ENCODE measurements at regions not wholly inside any gene's neighbourhood (a gene's known extent, or its start where the extent isn't known, plus 50 kb on each side); places are given as distances from the start of the nearest gene placed in this dataset.
A peak's percentile ranks its signal among the peaks of the same experiment; 100 is the strongest.

DNA sequence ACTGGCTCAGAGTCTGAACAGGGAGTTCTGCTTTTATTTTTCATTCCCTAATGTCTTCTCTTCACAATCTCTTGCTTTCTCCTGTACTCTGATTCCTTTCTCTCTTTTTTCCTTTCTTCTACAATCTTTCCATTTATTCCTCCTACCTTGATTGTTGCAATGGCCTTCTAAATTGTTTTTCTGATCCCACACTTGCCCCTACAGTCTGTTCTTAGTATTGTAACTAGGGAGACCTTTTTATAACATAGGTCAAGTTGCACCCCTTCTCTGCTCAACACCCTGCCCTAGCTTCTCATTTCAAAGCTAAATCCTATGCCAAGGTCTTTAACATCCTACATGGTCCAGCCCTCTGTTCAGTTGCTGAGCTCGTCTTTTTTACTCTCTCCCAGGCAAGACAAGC, 277.9 kb downstream of the GBA3 start:
- no peak for TF ChIP-seq CEBPZ (IDR thresholded peaks at IDR 0.05; ENCODE audit: low read length)
- no peak for TF ChIP-seq TAF15 (IDR thresholded peaks at IDR 0.05; ENCODE audit: low read depth, low read length, poor library complexity, severe bottlenecking)
- POLR2A ChIA-PET, result no interaction called here
- CTCF ChIA-PET (ENCODE audit: low intra/inter-chr PET ratio, low total read pairs), result no interaction called here
- Histone ChIP-seq H3K79me2 (ENCODE audit: insufficient read depth, low read length) (no peaks in the 10 kb centered on the region), H4K20me1 (ENCODE audit: insufficient read depth, low read length) (no peaks in the 10 kb centered on the region), H3K9me3 (ENCODE audit: low read length) (peaks cover 60% of the 10 kb centered on the region), H3K36me3 (replicated peaks in 1 of 2; ENCODE audit: control insufficient read depth in 1 of 2, insufficient read depth in 2 of 2, low read length in 2 of 2) (no peaks in the 10 kb centered on the region), H2AFZ (ENCODE audit: low read length) (no peak overlapping the region), H3K4me1 (ENCODE audit: insufficient read depth, low read length) (no peaks in the 10 kb centered on the region), H3K27me3 (ENCODE audit: control insufficient read depth in 1 of 2, insufficient read depth in 2 of 2, low read length in 2 of 2) (no peaks in the 10 kb centered on the region), H3K9ac (ENCODE audit: insufficient read depth, low read depth, low read length) (no peak overlapping the region), H3K27ac (ENCODE audit: extremely low read length, insufficient read depth, low read length) (no peak overlapping the region), H3K4me3 (replicated peaks in 1 of 3; ENCODE audit: insufficient read depth in 1 of 3, low read depth in 2 of 3, low read length in 3 of 3) (no peak overlapping the region), H3K4me2 (ENCODE audit: low read depth, low read length) (no peak overlapping the region)
- ATAC-seq (no peak), FAIRE-seq (no peak), DNase-seq (ENCODE audit: low spot score) (no peak)
- WGBS (ENCODE audit: low lambda C conversion rate), result 0% methylated on average over 1 of the region's 1 CpG
- in situ Hi-C loops (cut with HindIII; ENCODE audit: extremely low pct_ligation_motif_present, low pct_unique_long_range_greater_than_20kb) (no loop called here), intact Hi-C loops (cut with micrococcal nuclease; ENCODE audit: unreplicated experiment) (no loop called here)
- BruUV-seq (replicated peaks), result no TSS peak

DNA sequence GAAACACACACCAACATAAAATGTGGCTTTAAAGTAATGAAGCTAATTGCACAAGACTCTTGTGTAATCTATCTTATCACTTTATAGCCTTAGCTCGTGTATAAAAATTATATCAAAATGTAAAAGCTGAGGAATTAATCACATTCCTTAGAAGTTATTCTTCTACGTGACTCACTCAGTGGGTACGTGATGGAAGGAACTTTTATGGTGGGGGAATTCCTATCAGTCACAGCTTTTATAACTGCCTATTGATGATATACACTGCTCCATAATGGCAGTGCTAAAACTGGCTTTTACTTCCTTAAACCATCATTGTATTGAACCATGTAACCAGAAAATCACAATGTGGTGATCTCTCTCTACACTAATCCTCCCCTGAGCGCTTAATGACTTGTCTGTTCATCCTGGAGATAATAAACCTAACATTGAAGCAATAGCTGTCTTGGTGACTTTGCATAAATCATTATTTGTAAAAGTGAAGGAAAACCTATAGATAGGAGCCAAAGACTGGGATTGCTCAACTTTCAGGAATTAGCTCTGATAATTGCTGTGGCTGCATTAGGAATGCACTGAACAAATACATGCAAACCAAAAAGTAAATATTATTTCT, 276.7 kb downstream of the GBA3 start:
- H3K79me2 ChIP-seq (ENCODE audit: insufficient read depth, low read length), result no peaks in the 10 kb centered on the region
- in situ Hi-C loops (cut with HindIII; ENCODE audit: extremely low pct_ligation_motif_present, low pct_unique_long_range_greater_than_20kb), result no loop called here
- CTCF ChIA-PET (ENCODE audit: low intra/inter-chr PET ratio, low total read pairs), result no interaction called here
- H3K36me3 ChIP-seq (replicated peaks in 1 of 2; ENCODE audit: control insufficient read depth in 1 of 2, insufficient read depth in 2 of 2, low read length in 2 of 2), result no peaks in the 10 kb centered on the region
- FAIRE-seq, result no peak
- H3K4me3 ChIP-seq (replicated peaks in 1 of 3; ENCODE audit: insufficient read depth in 1 of 3, low read depth in 2 of 3, low read length in 3 of 3), result no peak overlapping the region
- H3K4me1 ChIP-seq (ENCODE audit: insufficient read depth, low read length), result no peaks in the 10 kb centered on the region
- POLR2A ChIA-PET, result no interaction called here
- no peak overlapping the region for H3K9ac ChIP-seq (ENCODE audit: insufficient read depth, low read depth, low read length)
- no peak overlapping the region for H3K4me2 ChIP-seq (ENCODE audit: low read depth, low read length)
- H3K9me3 ChIP-seq (ENCODE audit: low read length), result peaks cover 49% of the 10 kb centered on the region; the same call in 1 of the 2 replicates
- intact Hi-C loops (cut with micrococcal nuclease; ENCODE audit: unreplicated experiment), result no loop called here
- no peaks in the 10 kb centered on the region for H4K20me1 ChIP-seq (ENCODE audit: insufficient read depth, low read length)
- peak; percentile 8 for DNase-seq (ENCODE audit: low spot score)
- ATAC-seq, result peak; percentile 64
- WGBS (ENCODE audit: low lambda C conversion rate), result 22% methylated on average over 4 of the region's 4 CpGs
- H2AFZ ChIP-seq (ENCODE audit: low read length), result no peak overlapping the region
- H3K27me3 ChIP-seq (ENCODE audit: control insufficient read depth in 1 of 2, insufficient read depth in 2 of 2, low read length in 2 of 2), result no peaks in the 10 kb centered on the region
- no peak overlapping the region for H3K27ac ChIP-seq (ENCODE audit: extremely low read length, insufficient read depth, low read length)
- no TSS peak for BruUV-seq (replicated peaks)
- 0 out of 2 replicates have a peak, but pooled peaks have one; percentile 7 for TF ChIP-seq SOX5 (CRISPR knock-in tag; IDR thresholded peaks at IDR 0.05; ENCODE audit: borderline replicate concordance)
- TF ChIP-seq ISL2 (CRISPR knock-in tag; IDR thresholded peaks at IDR 0.05), result 0 out of 2 replicates have a peak, but pooled peaks have one; percentile 18
- TF ChIP-seq ARID5B (CRISPR knock-in tag; IDR thresholded peaks at IDR 0.05), result peak; percentile 45
- no peak for TF ChIP-seq ZNF12 (CRISPR knock-in tag; IDR thresholded peaks at IDR 0.05)
- TF ChIP-seq MED13 (CRISPR knock-in tag; IDR thresholded peaks at IDR 0.05), result no peak
- 0 out of 4 replicates have a peak, but pooled peaks of 1 of the 2 experiments have one; percentile 4 for TF ChIP-seq EP300 (IDR thresholded peaks at IDR 0.05; ENCODE audit: low read depth in 2 of 2, low read length in 2 of 2)
- TF ChIP-seq EP300 (CRISPR knock-in tag; IDR thresholded peaks at IDR 0.05; ENCODE audit: borderline replicate concordance), result no peak
- no peak for TF ChIP-seq GATAD1 (CRISPR knock-in tag; IDR thresholded peaks at IDR 0.05)
- TF ChIP-seq NCOA2 (CRISPR knock-in tag; IDR thresholded peaks at IDR 0.05), result peak; percentile 21; the same call in 1 of the 2 replicates

Data from HepG2 (cell line).